Sigmoid colon (tissue), 4 donors: ENCODE measurements at regions not wholly inside any gene's neighbourhood (a gene's known extent, or its start where the extent isn't known, plus 50 kb on each side); places are given as distances from the start of the nearest gene placed in this dataset.

Experiments
- CTCF ChIP-seq, 4 experiments: fragments of 450-650 bp in 3 of 4; fragments of 200-600 bp in 1 of 4; IDR thresholded peaks; one replicate each; pipeline ENCODE4 v1.5.1; 2016 to 2019; ENCODE audit warnings: antibody characterized with exemption in 4 of 4, mild to moderate bottlenecking in 3 of 4, moderate library complexity in 2 of 4
- EP300 ChIP-seq, 4 donors: sonication (generic); formaldehyde crosslinking; IDR thresholded peaks; one replicate each; pipeline ENCODE4 v1.6.1; 2017; ENCODE audit warnings: antibody characterized with exemption in 4 of 4
- POLR2A ChIP-seq, 2 donors: fragments of 450-650 bp; IDR thresholded peaks; one replicate each; pipeline ENCODE4 v1.6.1; 2016; ENCODE audit warnings: antibody characterized with exemption in 2 of 2, mild to moderate bottlenecking in 2 of 2, moderate library complexity in 2 of 2

GRCh38 chr18:28684746-28685355, 507.9 kb upstream of the CDH2 start:
- TF ChIP-seq POLR2A (IDR thresholded peaks at IDR 0.05) (no peak), CTCF (IDR thresholded peaks at IDR 0.05) (no peak), EP300 (IDR thresholded peaks at IDR 0.05) (no peak)
